OCI-LY3 (cell line): ENCODE measurements at regions not wholly inside any gene's neighbourhood (a gene's known extent, or its start where the extent isn't known, plus 50 kb on each side); places are given as distances from the start of the nearest gene placed in this dataset.
A peak's percentile ranks its signal among the peaks of the same experiment; 100 is the strongest.

Experiments
- H2AFZ ChIP-seq: fragments of 200-600, 300-600 bp; shearing (Covaris generic); 2 replicates; pipeline ENCODE4 v1.6.0; 2014; ENCODE audit warnings: antibody characterized with exemption, low read depth, low read length
- H3K27ac ChIP-seq: fragments of 200-600, 300-600 bp; sonication (generic); 2 replicates; pipeline ENCODE4 v1.5.1; 2014; ENCODE audit warnings: mild to moderate bottlenecking, low read length, moderate library complexity, mixed read lengths
- H3K27me3 ChIP-seq: fragments of 200-600, 300-600 bp; sonication (generic); 2 replicates; pipeline ENCODE4 v1.6.1; 2014; ENCODE audit warnings: low read depth, low read length, mixed read lengths
- H3K36me3 ChIP-seq: fragments of 200-600, 300-600 bp; sonication (generic); replicated peaks from 2 replicates; pipeline ENCODE3; 2014; ENCODE audit warnings: low read depth, low read length, mixed read lengths
- H3K4me1 ChIP-seq: fragments of 300-600, 200-600 bp; sonication (generic); 2 replicates; pipeline ENCODE4 v1.6.1; 2014; ENCODE audit warnings: low read length, mixed read lengths
- H3K4me2 ChIP-seq: fragments of 200-600, 300-600 bp; sonication (generic); 2 replicates; pipeline ENCODE4 v1.6.1; 2014; ENCODE audit warnings: low read length, mixed read lengths
- H3K4me3 ChIP-seq: fragments of 300-600, 200-600 bp; sonication (generic); 2 replicates; pipeline ENCODE4 v1.5.1; 2014; ENCODE audit warnings: antibody characterized with exemption, mild to moderate bottlenecking, low read length, moderate library complexity
- H3K79me2 ChIP-seq: fragments of 300-600, 200-600 bp; shearing (Covaris generic); 2 replicates; pipeline ENCODE4 v1.6.1; 2014; ENCODE audit warnings: mild to moderate bottlenecking, low read length, mixed read lengths
- H3K9ac ChIP-seq: fragments of 300-600, 200-600 bp; shearing (Covaris generic); 2 replicates; pipeline ENCODE4 v1.6.0; 2014; ENCODE audit warnings: mild to moderate bottlenecking, low read length, moderate library complexity
- H3K9me3 ChIP-seq: fragments of 200-600, 300-600 bp; shearing (Covaris generic); 2 replicates; pipeline ENCODE4 v1.6.1; 2014; ENCODE audit warnings: low read length, mixed read lengths; ENCODE audit not compliant: insufficient read depth
- H4K20me1 ChIP-seq: fragments of 200-600, 300-600 bp; sonication (generic); 2 replicates; pipeline ENCODE4 v1.6.1; 2016; ENCODE audit warnings: low read length, mixed read lengths; ENCODE audit not compliant: insufficient read depth
- EZH2phosphoT487 ChIP-seq: fragments of 200-600 bp; shearing (Covaris generic); IDR thresholded peaks from 2 replicates; pipeline ENCODE4 v1.6.1; 2018; ENCODE audit warnings: antibody characterized with exemption, mixed run types, low read depth
- TF ChIP-seq, protein P1 (sequence below): fragments of 200-600, 300-600 bp; sonication (generic); IDR thresholded peaks from 2 replicates; pipeline ENCODE4 v1.5.1; 2014; ENCODE audit warnings: antibody characterized with exemption, low read length, low read depth

DNA sequence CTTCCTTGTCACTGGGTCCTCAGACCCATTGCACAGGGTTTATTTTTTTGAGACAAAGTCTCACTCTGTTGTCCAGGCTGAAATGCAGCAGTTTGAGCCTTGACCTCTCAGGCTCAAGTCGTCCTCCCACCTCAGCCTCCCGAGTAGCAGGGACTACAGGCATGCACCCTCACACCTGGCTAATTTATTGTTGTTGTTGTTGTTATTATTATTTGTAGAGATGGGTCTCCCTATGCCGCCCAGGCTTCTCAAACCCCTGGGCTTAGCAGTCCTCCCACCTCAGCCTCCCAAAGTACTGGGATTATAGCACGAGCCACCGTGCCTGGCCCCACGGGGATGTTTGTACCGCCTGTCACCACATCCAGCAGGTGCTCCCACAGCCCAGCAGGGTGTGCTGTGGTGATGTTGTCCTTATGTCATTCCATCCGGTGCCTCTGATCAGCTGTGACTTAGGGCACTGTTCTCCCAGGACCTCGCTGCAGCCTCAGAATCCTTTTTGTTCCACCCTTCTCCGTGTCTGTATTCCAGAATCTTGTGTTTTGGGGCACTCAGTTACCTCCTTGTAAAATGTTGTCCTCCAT lies 182.3 kb downstream of the INO80D start:
- H3K79me2 ChIP-seq: no peaks in the 10 kb centered on the region
- H3K9me3 ChIP-seq: no peaks in the 10 kb centered on the region
- H3K9ac ChIP-seq: no peak overlapping the region
- H4K20me1 ChIP-seq: no peaks in the 10 kb centered on the region
- peak overlapping the region; percentile 57 for H3K4me2 ChIP-seq
- peak overlapping the region; percentile 64 for H3K4me3 ChIP-seq
- TF ChIP-seq, protein P1, sequence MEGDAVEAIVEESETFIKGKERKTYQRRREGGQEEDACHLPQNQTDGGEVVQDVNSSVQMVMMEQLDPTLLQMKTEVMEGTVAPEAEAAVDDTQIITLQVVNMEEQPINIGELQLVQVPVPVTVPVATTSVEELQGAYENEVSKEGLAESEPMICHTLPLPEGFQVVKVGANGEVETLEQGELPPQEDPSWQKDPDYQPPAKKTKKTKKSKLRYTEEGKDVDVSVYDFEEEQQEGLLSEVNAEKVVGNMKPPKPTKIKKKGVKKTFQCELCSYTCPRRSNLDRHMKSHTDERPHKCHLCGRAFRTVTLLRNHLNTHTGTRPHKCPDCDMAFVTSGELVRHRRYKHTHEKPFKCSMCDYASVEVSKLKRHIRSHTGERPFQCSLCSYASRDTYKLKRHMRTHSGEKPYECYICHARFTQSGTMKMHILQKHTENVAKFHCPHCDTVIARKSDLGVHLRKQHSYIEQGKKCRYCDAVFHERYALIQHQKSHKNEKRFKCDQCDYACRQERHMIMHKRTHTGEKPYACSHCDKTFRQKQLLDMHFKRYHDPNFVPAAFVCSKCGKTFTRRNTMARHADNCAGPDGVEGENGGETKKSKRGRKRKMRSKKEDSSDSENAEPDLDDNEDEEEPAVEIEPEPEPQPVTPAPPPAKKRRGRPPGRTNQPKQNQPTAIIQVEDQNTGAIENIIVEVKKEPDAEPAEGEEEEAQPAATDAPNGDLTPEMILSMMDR: peak; percentile 59
- TF ChIP-seq EZH2phosphoT487: no peak
- peaks cover 18% of the 10 kb centered on the region for H3K27me3 ChIP-seq
- H2AFZ ChIP-seq: peak overlapping the region; percentile 31; the same call in 1 of the 2 replicates
- H3K4me1 ChIP-seq: peaks cover 7% of the 10 kb centered on the region
- no peaks in the 10 kb centered on the region for H3K36me3 ChIP-seq
- no peak overlapping the region for H3K27ac ChIP-seq

DNA sequence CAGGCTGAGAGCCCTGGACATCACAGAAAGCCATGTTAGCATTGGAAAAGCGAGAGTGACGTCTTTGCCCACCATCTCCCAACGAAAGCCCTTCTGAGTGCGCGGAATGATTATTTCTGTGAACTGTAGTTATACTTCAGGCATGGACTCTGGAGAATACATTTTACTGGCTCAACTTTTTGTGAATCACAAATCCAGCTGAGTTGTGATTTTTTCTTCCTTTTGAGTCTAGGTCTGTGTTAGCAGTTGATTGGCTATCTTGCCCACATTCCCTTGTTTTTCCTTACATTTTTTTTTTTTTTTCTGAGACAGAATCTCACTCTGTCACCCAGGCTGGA lies 183.1 kb downstream of the INO80D start:
- Histone ChIP-seq H3K79me2 (no peaks in the 10 kb centered on the region), H2AFZ (no peak overlapping the region), H4K20me1 (no peaks in the 10 kb centered on the region), H3K9me3 (no peaks in the 10 kb centered on the region), H3K27ac (no peak overlapping the region), H3K4me1 (peaks cover 7% of the 10 kb centered on the region), H3K9ac (no peak overlapping the region), H3K36me3 (no peaks in the 10 kb centered on the region), H3K4me2 (no peak overlapping the region), H3K27me3 (peaks cover 16% of the 10 kb centered on the region), H3K4me3 (no peak overlapping the region)
- TF ChIP-seq EZH2phosphoT487: no peak
- TF ChIP-seq, protein P1: no peak

DNA sequence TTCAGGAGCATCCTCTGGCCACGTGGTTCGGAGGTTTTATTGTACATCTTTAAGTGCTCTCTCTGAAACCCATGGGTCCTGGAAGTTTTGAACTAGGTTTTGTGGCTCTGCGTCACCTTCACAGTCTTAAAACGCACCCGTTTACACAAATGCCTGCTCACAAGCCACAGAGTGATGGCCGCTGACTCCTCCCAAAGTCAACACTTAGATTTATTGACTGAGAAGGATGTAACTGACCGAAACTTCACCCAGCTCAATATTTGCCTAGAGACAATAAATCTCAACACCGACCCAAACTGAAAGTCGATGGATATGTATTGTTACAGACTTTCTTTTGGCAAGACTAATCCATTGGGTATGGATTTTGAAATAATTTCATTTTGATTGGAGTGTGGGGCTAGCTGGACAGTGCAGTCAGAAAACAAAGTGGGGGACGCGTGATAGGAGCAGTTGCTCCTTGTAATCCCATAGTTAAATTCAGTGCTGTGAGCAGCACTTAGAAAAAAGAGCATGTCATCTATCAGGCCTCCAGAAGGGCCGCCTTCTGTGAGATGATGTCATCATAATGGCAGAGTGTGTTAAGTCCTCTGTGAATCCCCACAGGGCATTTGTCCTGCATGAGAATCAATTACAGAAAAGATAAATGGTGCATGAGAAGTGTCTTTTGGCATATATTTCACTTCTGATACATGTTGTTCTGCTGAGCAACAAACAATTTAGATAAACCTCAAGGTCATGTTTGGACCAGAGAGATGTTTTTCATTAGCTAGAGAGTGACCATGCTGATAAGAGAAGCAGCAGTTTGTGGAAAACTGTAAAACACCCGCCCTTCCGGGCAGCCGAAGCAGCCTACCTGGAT lies 183.7 kb downstream of the INO80D start:
- Histone ChIP-seq H3K4me2 (no peak overlapping the region), H3K4me3 (no peak overlapping the region), H4K20me1 (no peaks in the 10 kb centered on the region), H3K27ac (no peak overlapping the region), H3K27me3 (peaks cover 12% of the 10 kb centered on the region), H3K4me1 (peaks cover 7% of the 10 kb centered on the region), H3K36me3 (no peaks in the 10 kb centered on the region), H3K9me3 (no peaks in the 10 kb centered on the region), H3K79me2 (no peaks in the 10 kb centered on the region), H2AFZ (no peak overlapping the region), H3K9ac (no peak overlapping the region)
- no peak for TF ChIP-seq EZH2phosphoT487
- TF ChIP-seq, protein P1: no peak

DNA sequence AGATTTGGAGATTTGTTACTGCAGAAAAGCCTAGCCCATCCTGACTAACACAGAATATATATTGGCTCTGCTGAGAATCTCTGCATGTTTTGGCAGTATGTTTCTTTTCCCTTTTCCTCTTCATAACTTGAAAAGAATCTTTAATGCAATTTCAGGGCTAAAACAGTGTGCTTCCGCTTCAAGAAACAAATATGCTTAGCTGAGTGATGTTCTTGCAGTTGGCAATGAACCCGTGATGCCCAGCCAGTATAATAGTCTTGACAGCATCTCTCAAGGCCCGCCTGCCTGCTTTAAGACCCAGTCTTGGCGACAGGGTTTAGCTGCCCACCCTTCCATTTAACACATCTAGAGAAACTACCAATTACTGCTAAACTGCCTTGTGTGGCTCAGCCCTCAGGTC lies 184.5 kb downstream of the INO80D start:
- no peak overlapping the region for H3K27ac ChIP-seq
- no peaks in the 10 kb centered on the region for H3K36me3 ChIP-seq
- no peak overlapping the region for H2AFZ ChIP-seq
- H3K4me2 ChIP-seq: no peak overlapping the region
- H4K20me1 ChIP-seq: no peaks in the 10 kb centered on the region
- H3K4me3 ChIP-seq: no peak overlapping the region
- no peaks in the 10 kb centered on the region for H3K9me3 ChIP-seq
- peaks cover 7% of the 10 kb centered on the region for H3K4me1 ChIP-seq
- H3K79me2 ChIP-seq: no peaks in the 10 kb centered on the region
- H3K27me3 ChIP-seq: peaks cover 12% of the 10 kb centered on the region
- H3K9ac ChIP-seq: no peak overlapping the region
- TF ChIP-seq EZH2phosphoT487: no peak
- TF ChIP-seq, protein P1: no peak
